ENCODE measurements at regions not wholly inside any gene's neighbourhood (a gene's known extent, or its start where the extent isn't known, plus 50 kb on each side); places are given as distances from the start of the nearest gene placed in this dataset.
"Not testable (repeated sequence)": the region's sequence is repeated elsewhere in the genome, so short reads cannot be mapped to it uniquely, and the experiment has no call there.

DNA sequence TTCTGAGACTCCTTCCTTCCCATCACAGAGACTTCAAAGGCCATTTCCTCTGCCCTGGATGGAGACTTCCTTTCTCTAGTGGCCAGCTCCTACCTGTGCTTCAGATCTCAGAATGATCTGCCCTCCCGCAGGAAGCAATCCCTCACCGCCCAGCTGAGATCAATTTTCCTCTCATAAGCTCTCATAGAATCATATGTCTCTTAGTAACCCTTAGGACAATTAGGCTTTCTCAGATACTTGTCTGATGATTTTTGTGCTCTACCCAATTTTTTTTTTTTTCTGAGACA is 212.6 kb upstream of the PRSS58 start:
- H3K27ac ChIP-seq = no peak overlapping the region
- no peak for TF ChIP-seq ZFX (IDR thresholded peaks at IDR 0.05)
- TF ChIP-seq, protein P1, sequence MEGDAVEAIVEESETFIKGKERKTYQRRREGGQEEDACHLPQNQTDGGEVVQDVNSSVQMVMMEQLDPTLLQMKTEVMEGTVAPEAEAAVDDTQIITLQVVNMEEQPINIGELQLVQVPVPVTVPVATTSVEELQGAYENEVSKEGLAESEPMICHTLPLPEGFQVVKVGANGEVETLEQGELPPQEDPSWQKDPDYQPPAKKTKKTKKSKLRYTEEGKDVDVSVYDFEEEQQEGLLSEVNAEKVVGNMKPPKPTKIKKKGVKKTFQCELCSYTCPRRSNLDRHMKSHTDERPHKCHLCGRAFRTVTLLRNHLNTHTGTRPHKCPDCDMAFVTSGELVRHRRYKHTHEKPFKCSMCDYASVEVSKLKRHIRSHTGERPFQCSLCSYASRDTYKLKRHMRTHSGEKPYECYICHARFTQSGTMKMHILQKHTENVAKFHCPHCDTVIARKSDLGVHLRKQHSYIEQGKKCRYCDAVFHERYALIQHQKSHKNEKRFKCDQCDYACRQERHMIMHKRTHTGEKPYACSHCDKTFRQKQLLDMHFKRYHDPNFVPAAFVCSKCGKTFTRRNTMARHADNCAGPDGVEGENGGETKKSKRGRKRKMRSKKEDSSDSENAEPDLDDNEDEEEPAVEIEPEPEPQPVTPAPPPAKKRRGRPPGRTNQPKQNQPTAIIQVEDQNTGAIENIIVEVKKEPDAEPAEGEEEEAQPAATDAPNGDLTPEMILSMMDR (conservative IDR thresholded peaks at IDR 0.05) = no peak

DNA sequence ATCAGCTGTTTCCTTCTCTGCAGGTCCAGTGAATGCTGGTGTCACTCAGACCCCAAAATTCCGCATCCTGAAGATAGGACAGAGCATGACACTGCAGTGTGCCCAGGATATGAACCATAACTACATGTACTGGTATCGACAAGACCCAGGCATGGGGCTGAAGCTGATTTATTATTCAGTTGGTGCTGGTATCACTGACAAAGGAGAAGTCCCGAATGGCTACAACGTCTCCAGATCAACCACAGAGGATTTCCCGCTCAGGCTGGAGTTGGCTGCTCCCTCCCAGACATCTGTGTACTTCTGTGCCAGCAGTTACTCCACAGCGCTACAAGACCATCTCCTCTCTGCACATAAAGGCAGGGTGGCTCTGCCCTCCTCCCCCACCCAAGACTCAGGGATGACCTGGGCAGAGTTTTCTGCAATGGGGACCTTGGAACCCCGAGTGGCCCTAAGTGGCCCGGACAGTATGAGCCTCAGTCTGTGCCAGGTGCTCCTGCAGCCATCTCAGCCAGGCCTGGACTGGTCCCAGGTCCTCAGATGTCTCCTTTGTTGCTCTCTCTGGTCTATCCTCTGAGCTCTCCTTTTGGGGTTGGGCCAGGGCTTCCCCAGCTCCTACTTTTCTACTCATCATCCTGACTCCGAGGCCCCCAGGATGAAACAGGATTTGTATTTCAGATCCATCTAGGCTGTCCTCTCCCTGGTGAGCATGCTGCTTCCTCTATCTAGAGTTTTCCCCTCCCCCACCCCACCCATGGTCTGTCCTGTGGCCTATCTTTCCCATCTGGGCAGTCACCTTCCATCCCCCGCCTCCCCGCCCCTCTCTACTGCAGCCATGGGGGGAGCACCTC is 212.1 kb upstream of the PRSS58 start:
- TF ChIP-seq ZFX (IDR thresholded peaks at IDR 0.05) = no peak
- TF ChIP-seq, protein P1 (conservative IDR thresholded peaks at IDR 0.05) = no peak
- no peak overlapping the region for H3K27ac ChIP-seq

DNA sequence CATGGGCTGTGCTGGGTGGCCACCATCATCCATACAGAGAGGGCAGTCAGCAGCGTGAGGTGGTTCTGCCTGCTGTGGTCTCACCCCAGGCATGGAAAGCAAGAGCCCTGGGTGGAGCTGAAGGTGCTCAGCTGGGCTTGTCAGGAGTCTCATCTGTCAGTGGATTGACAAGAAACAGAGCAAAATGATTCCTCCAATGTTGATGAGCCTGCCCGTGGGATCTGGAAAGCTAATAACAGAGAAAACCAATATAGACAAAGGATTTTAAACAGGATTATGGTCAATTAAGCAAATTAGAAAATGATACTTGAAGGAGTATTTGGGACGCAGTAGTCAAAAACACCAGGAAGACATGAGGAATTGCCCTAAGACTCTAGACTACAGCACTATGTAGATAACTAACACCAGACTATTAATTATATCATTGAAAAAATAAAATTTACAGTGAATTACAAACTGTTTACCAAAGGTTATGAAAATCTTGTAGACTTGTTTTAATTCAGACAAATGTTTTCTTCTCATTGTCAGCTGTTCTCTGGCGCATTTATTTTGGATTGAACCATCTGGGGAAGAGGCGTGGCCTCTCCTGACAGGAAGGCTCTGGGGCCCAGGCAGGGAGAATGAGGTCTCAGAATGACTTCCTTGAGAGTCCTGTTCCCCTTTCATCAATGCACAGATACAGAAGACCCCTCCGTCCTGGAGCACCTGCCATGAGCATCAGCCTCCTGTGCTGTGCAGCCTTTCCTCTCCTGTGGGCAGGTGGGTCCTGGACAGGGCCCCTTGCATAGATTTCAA is 211.2 kb upstream of the PRSS58 start:
- TF ChIP-seq ZFX (IDR thresholded peaks at IDR 0.05) = no peak
- TF ChIP-seq, protein P1 (conservative IDR thresholded peaks at IDR 0.05) = no peak
- no peak overlapping the region for H3K27ac ChIP-seq

DNA sequence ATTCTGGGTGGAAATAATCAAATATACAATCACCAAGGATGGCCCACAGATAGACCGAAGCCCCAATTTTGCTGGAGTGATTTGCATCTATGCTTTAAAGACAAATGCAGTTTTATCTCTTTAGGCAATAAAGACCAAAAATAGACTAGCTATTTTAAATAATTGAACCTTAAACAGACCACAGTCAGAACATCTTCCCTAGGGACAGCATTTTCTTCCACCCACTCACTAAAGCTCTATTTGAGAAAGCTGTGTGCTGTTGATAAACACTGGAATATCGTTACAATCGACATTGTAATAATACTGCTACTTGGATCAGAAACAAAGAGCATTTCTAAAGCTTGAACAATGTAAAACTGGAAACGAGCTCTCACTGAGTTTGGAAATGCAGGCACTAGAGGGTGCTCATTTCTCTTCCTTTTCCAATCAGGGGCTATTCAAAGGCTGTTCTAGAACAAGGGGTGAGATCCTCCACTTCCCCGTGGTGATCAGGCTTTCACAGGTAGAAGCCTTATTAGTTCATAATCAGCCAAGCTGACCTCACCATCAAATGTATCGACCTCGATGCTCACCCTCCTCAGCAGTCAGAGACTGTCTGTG is 209.3 kb upstream of the PRSS58 start:
- H3K27ac ChIP-seq = not testable (repeated sequence)

DNA sequence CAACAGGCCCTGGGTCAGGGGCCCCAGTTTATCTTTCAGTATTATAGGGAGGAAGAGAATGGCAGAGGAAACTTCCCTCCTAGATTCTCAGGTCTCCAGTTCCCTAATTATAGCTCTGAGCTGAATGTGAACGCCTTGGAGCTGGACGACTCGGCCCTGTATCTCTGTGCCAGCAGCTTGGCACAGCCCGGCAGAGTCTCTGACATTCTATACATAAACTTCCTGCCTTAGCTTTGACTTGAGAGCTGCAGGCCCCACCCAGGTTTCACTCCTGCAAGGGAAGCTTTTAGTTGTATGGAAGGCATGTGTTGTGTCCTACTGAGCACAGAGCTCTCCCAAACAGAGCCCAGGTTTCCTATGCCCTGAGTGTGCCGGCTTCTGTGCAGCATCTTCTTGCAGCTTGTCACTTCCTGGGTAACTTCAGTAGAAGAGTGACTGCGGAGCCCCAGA is 205.6 kb upstream of the PRSS58 start:
- TF ChIP-seq ZFX (IDR thresholded peaks at IDR 0.05) = no peak
- TF ChIP-seq, protein P1 (conservative IDR thresholded peaks at IDR 0.05) = no peak

DNA sequence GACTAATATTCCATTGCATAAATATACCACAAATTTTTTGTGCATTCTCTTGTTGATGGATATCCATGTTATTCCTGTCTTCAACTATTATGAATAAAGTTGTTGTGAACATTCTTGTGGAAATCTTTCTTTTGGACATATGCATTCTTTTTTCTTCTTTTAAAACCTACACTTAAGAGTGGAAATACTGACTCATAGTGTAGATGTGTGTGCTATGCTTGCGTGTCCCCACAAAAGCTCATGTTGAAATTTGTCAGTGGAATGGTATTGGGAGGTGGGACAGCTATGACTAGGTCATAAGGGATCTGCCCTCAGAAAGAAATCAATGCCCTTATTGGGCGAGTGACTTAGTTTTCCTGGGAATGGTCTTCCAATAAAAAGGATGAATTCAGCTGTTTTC is 203.6 kb upstream of the PRSS58 start:
- TF ChIP-seq, protein P1 (conservative IDR thresholded peaks at IDR 0.05) = no peak
- TF ChIP-seq ZFX (IDR thresholded peaks at IDR 0.05) = no peak
- no peak overlapping the region for H3K27ac ChIP-seq

More for the DNA sequence above, 205.6 kb upstream of the PRSS58 start:
- no peak overlapping the region for H3K27ac ChIP-seq

DNA sequence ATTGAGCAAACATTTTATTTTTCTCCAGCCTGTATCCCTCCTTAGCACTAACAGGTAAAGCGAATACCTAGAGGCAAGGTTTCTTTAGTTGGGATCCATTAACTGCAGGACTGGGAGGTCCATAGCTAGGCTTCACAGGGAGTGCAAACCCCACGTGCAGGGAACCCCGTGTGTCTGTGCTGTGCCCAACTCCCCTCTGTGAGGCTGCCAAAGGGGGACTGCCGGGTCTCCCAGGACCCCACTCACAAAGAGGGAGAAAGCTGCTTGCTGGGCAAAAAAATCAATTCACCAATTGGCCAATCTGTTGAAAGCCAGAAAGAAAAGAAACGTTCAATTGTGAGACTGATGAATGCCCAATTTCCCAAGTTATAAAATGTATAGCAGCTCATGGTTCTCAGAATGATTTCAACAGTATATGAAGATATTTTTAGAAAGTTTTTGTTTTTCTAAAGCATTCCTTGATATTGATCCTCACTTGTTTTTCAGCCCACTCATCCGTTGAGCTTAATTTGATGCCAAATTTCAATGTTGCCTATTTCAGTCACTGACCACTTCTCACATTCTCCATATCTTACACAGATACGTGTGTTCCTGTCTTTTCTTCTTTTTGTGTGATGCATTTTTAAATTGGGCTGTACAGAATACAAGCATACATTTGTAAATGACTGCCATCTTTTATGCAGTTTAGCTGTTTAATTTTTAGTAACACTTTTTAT is 202.7 kb upstream of the PRSS58 start:
- H3K27ac ChIP-seq = no peak overlapping the region
- TF ChIP-seq ZFX (IDR thresholded peaks at IDR 0.05) = no peak
- TF ChIP-seq, protein P1 (conservative IDR thresholded peaks at IDR 0.05) = no peak
